Superior temporal gyrus (tissue), 1 donor: ENCODE measurements at regions not wholly inside any gene's neighbourhood (a gene's known extent, or its start where the extent isn't known, plus 50 kb on each side); places are given as distances from the start of the nearest gene placed in this dataset.
"Not testable (repeated sequence)": the region's sequence is repeated elsewhere in the genome, so short reads cannot be mapped to it uniquely, and the experiment has no call there.

Experiments
- DNase-seq: peaks from one replicate; pipeline ENCODE4 v3.0.0-alpha.2; 2016; ENCODE audit errors: extremely low spot score

- not testable (repeated sequence) for DNase-seq
Measured at GRCh38 chr2:63739180-63739579, 102.5 kb upstream of the UGP2 start.

- DNase-seq = no peak
Measured at GRCh38 chr2:63740020-63740419, 101.7 kb upstream of the UGP2 start.

- DNase-seq = no peak
Measured at GRCh38 chr2:63740943-63741342, 100.8 kb upstream of the UGP2 start.

- DNase-seq = no peak
Measured at GRCh38 chr2:63741884-63742579, 99.7 kb upstream of the UGP2 start.

GRCh38 chr2:63742580-63742976, 99.1 kb upstream of the UGP2 start:
- peak; percentile 20 for DNase-seq

GRCh38 chr2:63743170-63743981, 98.3 kb upstream of the UGP2 start:
- no peak for DNase-seq

GRCh38 chr2:63743982-63744966, 97.4 kb upstream of the UGP2 start:
- DNase-seq = no peak

GRCh38 chr2:63746548-63746947, 95.1 kb upstream of the UGP2 start:
- DNase-seq = not testable (repeated sequence)

- DNase-seq = no peak
Measured at GRCh38 chr2:63751901-63752300, 89.8 kb upstream of the UGP2 start.

- no peak for DNase-seq
Measured at GRCh38 chr2:63755216-63755615, 86.5 kb upstream of the UGP2 start.

- DNase-seq = no peak
Measured at GRCh38 chr2:63755965-63756364, 85.7 kb upstream of the UGP2 start.

GRCh38 chr2:63763391-63763941, 78.2 kb upstream of the UGP2 start:
- no peak for DNase-seq

- no peak for DNase-seq
Measured at GRCh38 chr2:63764630-63765029, 77.1 kb upstream of the UGP2 start.

- DNase-seq = no peak
Measured at GRCh38 chr2:63765117-63765516, 76.6 kb upstream of the UGP2 start.

GRCh38 chr2:63767307-63767706, 74.4 kb upstream of the UGP2 start:
- DNase-seq = no peak

GRCh38 chr2:63768051-63768450, 73.6 kb upstream of the UGP2 start:
- DNase-seq = no peak

- no peak for DNase-seq
Measured at GRCh38 chr2:63769915-63770314, 71.8 kb upstream of the UGP2 start.

- DNase-seq = no peak
Measured at GRCh38 chr2:63772061-63772460, 69.6 kb upstream of the UGP2 start.

- no peak for DNase-seq
Measured at GRCh38 chr2:63775191-63775590, 66.5 kb upstream of the UGP2 start.

- no peak for DNase-seq
Measured at GRCh38 chr2:63776382-63776781, 65.3 kb upstream of the UGP2 start.

GRCh38 chr2:63777816-63778215, 63.9 kb upstream of the UGP2 start:
- DNase-seq = no peak

GRCh38 chr2:63778391-63778790, 63.3 kb upstream of the UGP2 start:
- no peak for DNase-seq
